ENCODE measurements at regions not wholly inside any gene's neighbourhood (a gene's known extent, or its start where the extent isn't known, plus 50 kb on each side); places are given as distances from the start of the nearest gene placed in this dataset.

GRCh38 chr10:6657669-6658068, 77.6 kb upstream of the PRKCQ start:
- intact Hi-C loops (cut with DNase I), result no loop called here
- no peak for DNase-seq (ENCODE audit: low spot score in 2 of 2)
- TF ChIP-seq CTCF (IDR thresholded peaks at IDR 0.05), result no peak

GRCh38 chr10:6657196-6657595, 77.1 kb upstream of the PRKCQ start:
- Histone ChIP-seq H3K27ac (no peak overlapping the region), H3K27me3 (no peaks in the 10 kb centered on the region), H3K36me3 (no peaks in the 10 kb centered on the region), H3K9me3 (no peaks in the 10 kb centered on the region), H3K4me1 (no peaks in the 10 kb centered on the region), H3K4me3 (no peak overlapping the region)
- intact Hi-C loops (cut with DNase I), result no loop called here
- DNase-seq (ENCODE audit: low spot score in 2 of 2), result no peak
- TF ChIP-seq CTCF (IDR thresholded peaks at IDR 0.05), result no peak

More at GRCh38 chr10:6657669-6658068, 77.6 kb upstream of the PRKCQ start:
- no peaks in the 10 kb centered on the region for H3K27me3 ChIP-seq
- no peak overlapping the region for H3K27ac ChIP-seq
- no peaks in the 10 kb centered on the region for H3K4me1 ChIP-seq
- H3K4me3 ChIP-seq, result no peak overlapping the region
- H3K36me3 ChIP-seq, result no peaks in the 10 kb centered on the region
- H3K9me3 ChIP-seq, result no peaks in the 10 kb centered on the region

GRCh38 chr10:6654571-6654970, 74.5 kb upstream of the PRKCQ start:
- Histone ChIP-seq H3K27ac (no peak overlapping the region), H3K4me1 (no peaks in the 10 kb centered on the region), H3K4me3 (no peak overlapping the region), H3K9me3 (no peaks in the 10 kb centered on the region), H3K27me3 (no peaks in the 10 kb centered on the region), H3K36me3 (no peaks in the 10 kb centered on the region)
- TF ChIP-seq CTCF (IDR thresholded peaks at IDR 0.05), result no peak
- intact Hi-C loops (cut with DNase I), result no loop called here
- no peak for DNase-seq (ENCODE audit: low spot score in 2 of 2)

GRCh38 chr10:6650586-6650985, 70.5 kb upstream of the PRKCQ start:
- intact Hi-C loops (cut with DNase I), result no loop called here
- TF ChIP-seq CTCF (IDR thresholded peaks at IDR 0.05), result no peak

GRCh38 chr10:6649903-6650302, 69.8 kb upstream of the PRKCQ start:
- no peak overlapping the region for H3K27ac ChIP-seq
- no peak for TF ChIP-seq CTCF (IDR thresholded peaks at IDR 0.05)
- H3K4me1 ChIP-seq, result no peaks in the 10 kb centered on the region
- intact Hi-C loops (cut with DNase I), result no loop called here
- no peaks in the 10 kb centered on the region for H3K27me3 ChIP-seq
- no peaks in the 10 kb centered on the region for H3K36me3 ChIP-seq
- no peak for DNase-seq (ENCODE audit: low spot score in 2 of 2)
- H3K4me3 ChIP-seq, result no peak overlapping the region
- H3K9me3 ChIP-seq, result no peaks in the 10 kb centered on the region

More at GRCh38 chr10:6650586-6650985, 70.5 kb upstream of the PRKCQ start:
- DNase-seq (ENCODE audit: low spot score in 2 of 2), result no peak
- Histone ChIP-seq H3K27me3 (no peaks in the 10 kb centered on the region), H3K4me3 (no peak overlapping the region), H3K4me1 (no peaks in the 10 kb centered on the region), H3K27ac (no peak overlapping the region), H3K36me3 (no peaks in the 10 kb centered on the region), H3K9me3 (no peaks in the 10 kb centered on the region)
